Aorta (tissue), 5 donors: ENCODE measurements at regions not wholly inside any gene's neighbourhood (a gene's known extent, or its start where the extent isn't known, plus 50 kb on each side); places are given as distances from the start of the nearest gene placed in this dataset.

Experiments
- ATAC-seq: fragments of 200-7000 bp; cut with Tn5 transposase; one replicate; pipeline ENCODE4 v1.9.1; 2022; ENCODE audit warnings: moderate library complexity; ENCODE audit not compliant: low FRiP score
- DNase-seq, 2 donors: peaks; one replicate each; pipeline ENCODE4 v3.0.0-alpha.2; 2020
- H3K27ac ChIP-seq, 2 donors: one replicate each; pipeline ENCODE4 v1.5.1; 2013; ENCODE audit warnings: low read length in 2 of 2, mild to moderate bottlenecking in 2 of 2, moderate library complexity in 2 of 2, control low read depth in 1 of 2, inconsistent platforms in 1 of 2, low read depth in 1 of 2
- H3K27me3 ChIP-seq, 2 donors: one replicate each; pipeline ENCODE4 v1.6.1; 2013; ENCODE audit warnings: control low read depth in 1 of 2, low read length in 1 of 2, mild to moderate bottlenecking in 1 of 2, moderate library complexity in 1 of 2; ENCODE audit not compliant: insufficient read depth in 2 of 2, control insufficient read depth in 1 of 2
- H3K36me3 ChIP-seq, 2 donors: one replicate each; pipeline ENCODE4 v1.6.1; 2013; ENCODE audit warnings: control low read depth in 1 of 2, low read length in 1 of 2, mild to moderate bottlenecking in 1 of 2; ENCODE audit not compliant: insufficient read depth in 2 of 2, control insufficient read depth in 1 of 2
- H3K4me1 ChIP-seq, 2 donors: one replicate each; pipeline ENCODE4 v1.6.1; 2013; ENCODE audit warnings: low read length in 2 of 2, control low read depth in 1 of 2, mild to moderate bottlenecking in 1 of 2, moderate library complexity in 1 of 2; ENCODE audit not compliant: insufficient read depth in 2 of 2, control insufficient read depth in 1 of 2
- H3K4me3 ChIP-seq, 2 donors: one replicate each; pipeline ENCODE4 v1.5.1; 2013; ENCODE audit warnings: low read length in 2 of 2, control low read depth in 1 of 2, mild to moderate bottlenecking in 1 of 2
- H3K9me3 ChIP-seq: one replicate; pipeline ENCODE4 v1.6.1; 2013; ENCODE audit warnings: mild to moderate bottlenecking, low read length; ENCODE audit not compliant: control insufficient read depth
- WGBS, 2 donors: extraction: QIAGEN DNeasy Blood & Tissue Kit; methylation state at CpG; one replicate each; pipeline ENCODE4 v1.1.7; 2013; 5-methylcytosine and 5-hydroxymethylcytosine counted together
- intact Hi-C, 2 donors: fragments of 100-400 bp; cut with DNase I; formaldehyde crosslinking; loops; one replicate each; pipeline versions ENCODE4 v1.14.2 to v1.15.0; 2022
- donor health status: healthy with polysubstance abuse.
- donor health status: Bipolar disorder and iron deficiency.
- donor health status: DM: no; HTN: no; CAD: no.
- donor health status: DM: no; HTN: no; CAD: no.
- donor health status: DM: yes; HTN: yes; CAD: no.

- ATAC-seq: no peak
- 93 to 94% methylated on average over 12 of the region's 12 CpGs for WGBS, 2 donors
- no peak overlapping the region for H3K4me3 ChIP-seq
- no peaks in the 10 kb centered on the region for H3K9me3 ChIP-seq
- no peak overlapping the region for H3K27ac ChIP-seq
- H3K27me3 ChIP-seq: no peaks in the 10 kb centered on the region
- intact Hi-C loops: no loop called here
- peaks cover 0 to 9% of the 10 kb centered on the region in 2 donors for H3K36me3 ChIP-seq
- H3K4me1 ChIP-seq: no peaks in the 10 kb centered on the region
- DNase-seq: no peak
Measured at GRCh38 chr22:25354456-25354855, 135.0 kb downstream of the CRYBB2 start.

GRCh38 chr22:25357132-25357455 is 137.7 kb downstream of the CRYBB2 start:
- H3K9me3 ChIP-seq: no peaks in the 10 kb centered on the region
- DNase-seq (peak; percentile 29 to 67), ATAC-seq (no peak)
- WGBS, 2 donors: 90 to 93% methylated on average over 10 of the region's 10 CpGs
- H3K4me3 ChIP-seq: no peak overlapping the region
- H3K27me3 ChIP-seq: no peaks in the 10 kb centered on the region
- peaks cover 0 to 7% of the 10 kb centered on the region in 2 donors for H3K36me3 ChIP-seq
- intact Hi-C loops: no loop called here
- H3K27ac ChIP-seq: no peak overlapping the region
- no peaks in the 10 kb centered on the region for H3K4me1 ChIP-seq

GRCh38 chr22:25357606-25358420 is 138.4 kb downstream of the CRYBB2 start:
- DNase-seq: peak; percentile 18 to 40
- intact Hi-C loops: no loop called here
- Histone ChIP-seq H3K27me3 (no peaks in the 10 kb centered on the region), H3K9me3 (no peaks in the 10 kb centered on the region), H3K4me1 (no peaks in the 10 kb centered on the region), H3K4me3 (no peak overlapping the region), H3K27ac (no peak overlapping the region), H3K36me3 (peaks cover 0 to 7% of the 10 kb centered on the region in 2 donors)
- ATAC-seq: no peak
- WGBS, 2 donors: 86 to 89% methylated on average over 6 to 7 of the region's 7 CpGs

GRCh38 chr22:25358421-25359170 is 139.2 kb downstream of the CRYBB2 start:
- intact Hi-C loops: no loop called here
- Histone ChIP-seq H3K27me3 (no peaks in the 10 kb centered on the region), H3K4me3 (no peak overlapping the region), H3K36me3 (peaks cover 0 to 6% of the 10 kb centered on the region in 2 donors), H3K9me3 (no peaks in the 10 kb centered on the region), H3K4me1 (no peaks in the 10 kb centered on the region), H3K27ac (no peak overlapping the region)
- 93% methylated on average over 14 to 15 of the region's 15 CpGs for WGBS, 2 donors
- DNase-seq: peak; percentile 24 to 59
- ATAC-seq: no peak

- ATAC-seq (no peak), DNase-seq (peak; percentile 24 to 55)
- Histone ChIP-seq H3K27ac (no peak overlapping the region), H3K27me3 (no peaks in the 10 kb centered on the region), H3K4me3 (no peak overlapping the region), H3K36me3 (no peaks in the 10 kb centered on the region), H3K9me3 (no peaks in the 10 kb centered on the region), H3K4me1 (no peaks in the 10 kb centered on the region)
- intact Hi-C loops: no loop called here
- 96 to 97% methylated on average over 26 of the region's 26 CpGs for WGBS, 2 donors
Measured at GRCh38 chr22:25359601-25360261, 140.3 kb downstream of the CRYBB2 start.

- no peaks in the 10 kb centered on the region for H3K27me3 ChIP-seq
- DNase-seq: peak; percentile 24 to 44
- no peak overlapping the region for H3K27ac ChIP-seq
- H3K4me3 ChIP-seq: no peak overlapping the region
- no peaks in the 10 kb centered on the region for H3K36me3 ChIP-seq
- H3K4me1 ChIP-seq: no peaks in the 10 kb centered on the region
- intact Hi-C loops: no loop called here
- WGBS, 2 donors: 94 to 96% methylated on average over 12 of the region's 12 CpGs
- no peaks in the 10 kb centered on the region for H3K9me3 ChIP-seq
- no peak for ATAC-seq
Measured at GRCh38 chr22:25360411-25360810, 141.0 kb downstream of the CRYBB2 start.

GRCh38 chr22:25360891-25361645 is 141.6 kb downstream of the CRYBB2 start:
- DNase-seq: peak; percentile 24 to 55
- H3K36me3 ChIP-seq: no peaks in the 10 kb centered on the region
- WGBS, 2 donors: 95 to 96% methylated on average over 15 of the region's 15 CpGs

GRCh38 chr22:25361899-25362214 is 142.4 kb downstream of the CRYBB2 start:
- DNase-seq (no peak), ATAC-seq (no peak)
- no peaks in the 10 kb centered on the region for H3K4me1 ChIP-seq
- no peaks in the 10 kb centered on the region for H3K27me3 ChIP-seq
- 66 to 73% methylated on average over 4 of the region's 4 CpGs for WGBS, 2 donors
- H3K36me3 ChIP-seq: no peaks in the 10 kb centered on the region
- intact Hi-C loops: no loop called here
- no peak overlapping the region for H3K4me3 ChIP-seq
- H3K27ac ChIP-seq: no peak overlapping the region
- no peaks in the 10 kb centered on the region for H3K9me3 ChIP-seq

More at GRCh38 chr22:25360891-25361645, 141.6 kb downstream of the CRYBB2 start:
- no peaks in the 10 kb centered on the region for H3K9me3 ChIP-seq
- no peak for ATAC-seq
- no peak overlapping the region for H3K27ac ChIP-seq
- H3K4me3 ChIP-seq: no peak overlapping the region
- H3K27me3 ChIP-seq: no peaks in the 10 kb centered on the region
- no peaks in the 10 kb centered on the region for H3K4me1 ChIP-seq
- intact Hi-C loops: no loop called here
